Prostate gland (tissue), 2 donors: ENCODE measurements at regions not wholly inside any gene's neighbourhood (a gene's known extent, or its start where the extent isn't known, plus 50 kb on each side); places are given as distances from the start of the nearest gene placed in this dataset.
A peak's percentile ranks its signal among the peaks of the same experiment; 100 is the strongest.

Source experiments
- DNase-seq: peaks from one replicate; pipeline ENCODE4 v3.0.0-alpha.2; 2019; ENCODE audit warnings: low spot score
- H3K27ac ChIP-seq, 2 donors: fragments of 200-600 bp; sonication (generic); 2 replicates each; pipeline ENCODE4 v1.5.1; 2017 to 2019
- H3K27me3 ChIP-seq: fragments of 200-600 bp; sonication (generic); replicated peaks from 2 replicates; pipeline ENCODE4 v1.5.1; 2019; ENCODE audit not compliant: insufficient read depth
- H3K36me3 ChIP-seq, 2 donors: fragments of 200-600 bp; sonication (generic); 1 replicate in 1 of 2; 2 replicates in 1 of 2; pipeline versions ENCODE4 v1.5.1 to v1.8.1; 2017 to 2019
- H3K4me1 ChIP-seq: fragments of 200-600 bp; sonication (generic); replicated peaks from 2 replicates; pipeline ENCODE4 v1.5.1; 2019
- H3K4me3 ChIP-seq, 2 donors: fragments of 200-600 bp; sonication (generic); 2 replicates each; pipeline ENCODE4 v1.5.1; 2017 to 2019
- H3K9me3 ChIP-seq: fragments of 200-600 bp; sonication (generic); 2 replicates; pipeline ENCODE4 v1.5.1; 2017
- CTCF ChIP-seq, 4 experiments: fragments of 200-600 bp in 2 of 4; fragments of 450-650 bp in 2 of 4; sonication (generic) in 2 of 4; IDR thresholded peaks; 1 replicate in 3 of 4; 2 replicates in 1 of 4; pipeline ENCODE4 v1.5.1; 2016 to 2019; ENCODE audit warnings: antibody characterized with exemption in 4 of 4, mild to moderate bottlenecking in 2 of 4, moderate library complexity in 2 of 4
- POLR2A ChIP-seq: fragments of 450-650 bp; IDR thresholded peaks from one replicate; pipeline ENCODE4 v1.6.1; 2016; ENCODE audit warnings: antibody characterized with exemption, mild to moderate bottlenecking
- POLR2AphosphoS5 ChIP-seq: sonication (generic); formaldehyde crosslinking; IDR thresholded peaks from one replicate; pipeline ENCODE4 v1.6.1; 2017; ENCODE audit warnings: antibody characterized with exemption
- WGBS: methylation state at CpG from one replicate; pipeline ENCODE4 v1.1.5; 2018; 5-methylcytosine and 5-hydroxymethylcytosine counted together
- intact Hi-C: fragments of 100-400 bp; cut with DNase I; formaldehyde crosslinking; loops from one replicate; pipeline ENCODE4 v1.14.2; 2022
- small RNA-seq, 2 donors: library from RNA; depleted of rRNA; stranded (forward); fragments of <200 nt; gene quantifications; one replicate each; pipeline ENCODE3, GENCODE V24; 2016

- DNase-seq, result no peak
- no peak overlapping the region for H3K4me3 ChIP-seq
Measured at GRCh38 chr6:53410508-53411258, 61.9 kb upstream of the ELOVL5 start.

GRCh38 chr6:53408826-53409225 is 60.1 kb upstream of the ELOVL5 start:
- no peaks in the 10 kb centered on the region for H3K36me3 ChIP-seq
- no peak overlapping the region for H3K4me3 ChIP-seq
- no peak overlapping the region for H3K27ac ChIP-seq
- no peaks in the 10 kb centered on the region for H3K4me1 ChIP-seq
- no peak for DNase-seq
- no peak for TF ChIP-seq CTCF (IDR thresholded peaks at IDR 0.05)
- TF ChIP-seq POLR2A, result no peak
- TF ChIP-seq POLR2AphosphoS5, result no peak
- no peaks in the 10 kb centered on the region for H3K27me3 ChIP-seq
- intact Hi-C loops, result no loop called here
- no peaks in the 10 kb centered on the region for H3K9me3 ChIP-seq

More at GRCh38 chr6:53410508-53411258, 61.9 kb upstream of the ELOVL5 start:
- TF ChIP-seq CTCF (IDR thresholded peaks at IDR 0.05) (peak in 3 of 4 experiments; percentile 28 to 48 (median 43)), POLR2A (no peak)
- Histone ChIP-seq H3K36me3 (no peaks in the 10 kb centered on the region), H3K9me3 (no peaks in the 10 kb centered on the region), H3K27ac (no peak overlapping the region), H3K4me1 (no peaks in the 10 kb centered on the region), H3K27me3 (no peaks in the 10 kb centered on the region)
- 81% methylated on average over 9 of the region's 9 CpGs for WGBS
- intact Hi-C loops, result no loop called here

- DNase-seq, result no peak
- no peak overlapping the region for H3K4me3 ChIP-seq
- intact Hi-C loops, result no loop called here
- no peak overlapping the region for H3K27ac ChIP-seq
- no peaks in the 10 kb centered on the region for H3K27me3 ChIP-seq
- TF ChIP-seq POLR2AphosphoS5 (no peak), POLR2A (no peak), CTCF (IDR thresholded peaks at IDR 0.05) (no peak)
- peaks cover 5% of the 10 kb centered on the region for H3K4me1 ChIP-seq
- H3K9me3 ChIP-seq, result no peaks in the 10 kb centered on the region
- H3K36me3 ChIP-seq, result no peaks in the 10 kb centered on the region
Measured at GRCh38 chr6:53399027-53399344, 50.2 kb upstream of the ELOVL5 start.

GRCh38 chr6:53398247-53399026 is 49.7 kb upstream of the ELOVL5 start:
- Histone ChIP-seq H3K4me1 (peaks cover 5% of the 10 kb centered on the region), H3K27ac (no peak overlapping the region), H3K4me3 (no peak overlapping the region), H3K27me3 (no peaks in the 10 kb centered on the region), H3K9me3 (no peaks in the 10 kb centered on the region), H3K36me3 (no peaks in the 10 kb centered on the region)
- 89% methylated on average over 5 of the region's 5 CpGs for WGBS
- TF ChIP-seq POLR2AphosphoS5, result no peak
- TF ChIP-seq POLR2A, result no peak
- no peak for TF ChIP-seq CTCF (IDR thresholded peaks at IDR 0.05)
- DNase-seq, result no peak
- intact Hi-C loops, result no loop called here

Small RNAs in the stretch of these regions (small RNA-seq; reads per million reads assigned to genes)
- 0 reads per million in 2 donors for gene NANOGP3
